HEK293 (cell line): ENCODE measurements at regions not wholly inside any gene's neighbourhood (a gene's known extent, or its start where the extent isn't known, plus 50 kb on each side); places are given as distances from the start of the nearest gene placed in this dataset.

Source experiments
- CTCF ChIA-PET: fragments of 350-600 bp; formaldehyde crosslinking; extraction: SDS; loops from one replicate; lab custom pipeline; 2021; ENCODE audit warnings: antibody characterized with exemption; lab: Yijun Ruan, JAX
- POLR2A ChIA-PET: fragments of 300-600 bp; formaldehyde crosslinking; extraction: SDS; loops from one replicate; lab custom pipeline; 2020; ENCODE audit warnings: antibody characterized with exemption, inconsistent platforms; lab: Yijun Ruan, JAX
- H3K27ac ChIP-seq: fragments of 200-500 bp; sonication (Bioruptor generic); 2 replicates; pipeline ENCODE4 v1.5.1; 2014; ENCODE audit warnings: low read depth, low read length, control low read depth, inconsistent platforms; ENCODE audit errors: extremely low read depth
- H3K36me3 ChIP-seq, 2 experiments: fragments of 200-500 bp in 1 of 2; sonication (Bioruptor generic) in 1 of 2; 1 replicate in 1 of 2; 2 replicates in 1 of 2; pipeline ENCODE4 v1.5.1; 2014 to 2017; ENCODE audit warnings: inconsistent platforms in 2 of 2, low read length in 2 of 2; ENCODE audit not compliant: control insufficient read depth in 2 of 2, insufficient read depth in 1 of 2
- H3K4me1 ChIP-seq: fragments of 200-500 bp; sonication (Bioruptor generic); 2 replicates; pipeline ENCODE4 v1.5.1; 2014; ENCODE audit warnings: mild to moderate bottlenecking, low read length, inconsistent platforms; ENCODE audit not compliant: control insufficient read depth, insufficient read depth
- H3K4me3 ChIP-seq: 2 replicates; pipeline ENCODE4 v1.5.1; 2011; ENCODE audit warnings: low read depth, mild to moderate bottlenecking, control low read depth, low read length, moderate library complexity
- H3K9me3 ChIP-seq: fragments of 200-500 bp; sonication (Bioruptor generic); 2 replicates; pipeline ENCODE4 v1.5.1; 2014; ENCODE audit warnings: low read depth, low read length, inconsistent platforms; ENCODE audit not compliant: control insufficient read depth, insufficient read depth
- GLI4 ChIP-seq: fragments of 450-650 bp; formaldehyde crosslinking; IDR thresholded peaks from 2 replicates; pipeline ENCODE4 v1.5.1; 2016; ENCODE audit warnings: missing biosample characterization, missing genetic modification characterization
- HIC1 ChIP-seq: fragments of 450-650 bp; formaldehyde crosslinking; IDR thresholded peaks from 2 replicates; pipeline ENCODE4 v1.5.1; 2016; ENCODE audit warnings: missing biosample characterization, missing genetic modification characterization
- PRDM4 ChIP-seq: fragments of 450-650 bp; formaldehyde crosslinking; IDR thresholded peaks from 2 replicates; pipeline ENCODE4 v1.5.1; 2017; ENCODE audit warnings: missing biosample characterization, missing genetic modification characterization
- RBAK ChIP-seq: fragments of 450-650 bp; formaldehyde crosslinking; IDR thresholded peaks from 2 replicates; pipeline ENCODE4 v1.5.1; 2016; ENCODE audit warnings: missing biosample characterization, missing genetic modification characterization
- SCRT1 ChIP-seq: fragments of 450-650 bp; formaldehyde crosslinking; IDR thresholded peaks from 2 replicates; pipeline ENCODE4 v1.5.1; 2016; ENCODE audit warnings: missing biosample characterization, missing genetic modification characterization, borderline replicate concordance
- TSHZ1 ChIP-seq: fragments of 450-650 bp; formaldehyde crosslinking; IDR thresholded peaks from 2 replicates; pipeline ENCODE4 v1.5.1; 2016; ENCODE audit warnings: missing biosample characterization, missing genetic modification characterization, borderline replicate concordance
- YY2 ChIP-seq: fragments of 450-650 bp; formaldehyde crosslinking; IDR thresholded peaks from 2 replicates; pipeline ENCODE4 v1.5.1; 2016; ENCODE audit warnings: missing biosample characterization, missing genetic modification characterization
- ZBTB21 ChIP-seq: fragments of 450-650 bp; formaldehyde crosslinking; IDR thresholded peaks from 2 replicates; pipeline ENCODE4 v1.5.1; 2017; ENCODE audit warnings: missing biosample characterization, missing genetic modification characterization
- ZBTB48 ChIP-seq: fragments of 450-650 bp; formaldehyde crosslinking; IDR thresholded peaks from 2 replicates; pipeline ENCODE4 v1.5.1; 2016; ENCODE audit warnings: missing biosample characterization, missing genetic modification characterization
- ZIC2 ChIP-seq: fragments of 450-650 bp; formaldehyde crosslinking; IDR thresholded peaks from 2 replicates; pipeline ENCODE4 v1.5.1; 2016; ENCODE audit warnings: missing biosample characterization, missing genetic modification characterization
- ZNF133 ChIP-seq: fragments of 450-650 bp; formaldehyde crosslinking; IDR thresholded peaks from 2 replicates; pipeline ENCODE4 v1.5.1; 2016; ENCODE audit warnings: missing biosample characterization, missing genetic modification characterization
- ZNF280C ChIP-seq: fragments of 450-650 bp; formaldehyde crosslinking; IDR thresholded peaks from 2 replicates; pipeline ENCODE4 v1.5.1; 2016; ENCODE audit warnings: missing biosample characterization, missing genetic modification characterization
- ZNF350 ChIP-seq: fragments of 450-650 bp; formaldehyde crosslinking; IDR thresholded peaks from 2 replicates; pipeline ENCODE4 v1.5.0; 2017; ENCODE audit warnings: missing biosample characterization, mild to moderate bottlenecking, missing genetic modification characterization
- ZNF362 ChIP-seq: fragments of 450-650 bp; formaldehyde crosslinking; IDR thresholded peaks from 2 replicates; pipeline ENCODE4 v1.5.1; 2016; ENCODE audit warnings: missing biosample characterization, missing genetic modification characterization
- ZNF391 ChIP-seq: fragments of 450-650 bp; formaldehyde crosslinking; IDR thresholded peaks from 2 replicates; pipeline ENCODE4 v1.5.1; 2016; ENCODE audit warnings: low read depth, missing biosample characterization, missing genetic modification characterization, borderline replicate concordance
- ZNF426 ChIP-seq: fragments of 450-650 bp; formaldehyde crosslinking; IDR thresholded peaks from 2 replicates; pipeline ENCODE4 v1.5.1; 2017; ENCODE audit warnings: missing biosample characterization, missing genetic modification characterization, mild to moderate bottlenecking, inconsistent platforms, moderate library complexity
- ZNF488 ChIP-seq: fragments of 450-650 bp; formaldehyde crosslinking; IDR thresholded peaks from 2 replicates; pipeline ENCODE4 v1.5.1; 2016; ENCODE audit warnings: missing biosample characterization, missing genetic modification characterization
- ZNF513 ChIP-seq: fragments of 450-650 bp; IDR thresholded peaks from 2 replicates; pipeline ENCODE4 v1.5.1; 2018; ENCODE audit warnings: missing biosample characterization, missing genetic modification characterization
- ZNF558 ChIP-seq: fragments of 450-650 bp; formaldehyde crosslinking; IDR thresholded peaks from 2 replicates; pipeline ENCODE4 v1.5.1; 2016; ENCODE audit warnings: missing biosample characterization, missing genetic modification characterization
- ZNF621 ChIP-seq: fragments of 450-650 bp; formaldehyde crosslinking; IDR thresholded peaks from 2 replicates; pipeline ENCODE4 v1.5.1; 2017; ENCODE audit warnings: missing biosample characterization, missing genetic modification characterization

- TF ChIP-seq ZNF280C (tag by site-specific recombination): no peak
- no peak for TF ChIP-seq GLI4 (tag by site-specific recombination)
- no peak for TF ChIP-seq ZNF513 (tag by site-specific recombination)
- 0 out of 2 replicates have a peak, but pooled peaks have one; percentile 19 for TF ChIP-seq ZIC2 (tag by site-specific recombination)
- H3K9me3 ChIP-seq: no peaks in the 10 kb centered on the region
- H3K4me1 ChIP-seq: no peaks in the 10 kb centered on the region
- no peaks in the 10 kb centered on the region for H3K36me3 ChIP-seq
- no peak overlapping the region for H3K27ac ChIP-seq
- ChIA-PET CTCF (interaction anchor here (0.6 to 1.1 kb wide), 2 partner anchors 143 to 1940 kb away, joined by 3 to 4 read pairs; no protein-coding TSS in a partner anchor), POLR2A (no interaction called here)
- H3K4me3 ChIP-seq: no peak overlapping the region
Observed at GRCh38 chr2:67888351-67889005, 174.3 kb downstream of the C1D start.

- ChIA-PET POLR2A (no interaction called here), CTCF (no interaction called here)
- H3K36me3 ChIP-seq: no peaks in the 10 kb centered on the region
- TF ChIP-seq ZBTB21 (tag by site-specific recombination) (no peak), SCRT1 (tag by site-specific recombination) (no peak), ZNF133 (tag by site-specific recombination) (no peak), ZNF488 (tag by site-specific recombination) (no peak), RBAK (tag by site-specific recombination) (no peak), ZNF350 (no peak), TSHZ1 (tag by site-specific recombination) (no peak), ZNF426 (tag by site-specific recombination) (no peak), ZNF621 (tag by site-specific recombination) (no peak), ZNF391 (tag by site-specific recombination) (no peak), ZNF558 (tag by site-specific recombination) (no peak), YY2 (tag by site-specific recombination) (no peak), ZBTB48 (tag by site-specific recombination) (no peak), PRDM4 (tag by site-specific recombination) (no peak), ZNF362 (no peak), HIC1 (no peak)
Observed at GRCh38 chr2:67889056-67889455, 173.7 kb downstream of the C1D start.

More at GRCh38 chr2:67889056-67889455, 173.7 kb downstream of the C1D start:
- Histone ChIP-seq H3K4me3 (no peak overlapping the region), H3K4me1 (no peaks in the 10 kb centered on the region), H3K9me3 (no peaks in the 10 kb centered on the region), H3K27ac (no peak overlapping the region)
